Body of pancreas (tissue), 4 donors: ENCODE measurements at regions not wholly inside any gene's neighbourhood (a gene's known extent, or its start where the extent isn't known, plus 50 kb on each side); places are given as distances from the start of the nearest gene placed in this dataset.

Source experiments
- ATAC-seq: fragments of 150-250 bp; one replicate; pipeline ENCODE4 v1.9.1; 2016
- DNase-seq, 4 donors: peaks; one replicate each; pipeline ENCODE4 v3.0.0-alpha.2; 2019
- H3K27ac ChIP-seq, 4 donors: fragments of 200-600 bp; sonication (generic); 1 replicate in 3 of 4; 2 replicates in 1 of 4; pipeline versions ENCODE4 v1.5.1 to v1.6.1; 2016 to 2019; ENCODE audit warnings: mild to moderate bottlenecking in 1 of 4, mixed read lengths in 1 of 4, moderate library complexity in 1 of 4
- H3K27me3 ChIP-seq, 2 donors: fragments of 200-600 bp; sonication (generic); one replicate each; pipeline ENCODE4 v1.6.0; 2016; ENCODE audit warnings: mild to moderate bottlenecking in 1 of 2
- H3K36me3 ChIP-seq, 2 donors: fragments of 200-600 bp; sonication (generic); replicated peaks in 1 of 2; 2 replicates each; pipeline ENCODE4 v1.5.1; 2016; ENCODE audit warnings: low read depth in 2 of 2; ENCODE audit not compliant: insufficient read depth in 1 of 2
- H3K4me1 ChIP-seq: fragments of 200-600 bp; sonication (generic); one replicate; pipeline ENCODE4 v1.6.0; 2016
- H3K4me3 ChIP-seq, 2 donors: fragments of 200-600 bp; sonication (generic); 1 replicate in 1 of 2; 2 replicates in 1 of 2; pipeline ENCODE4 v1.5.1; 2016 to 2019
- H3K9me3 ChIP-seq, 3 donors: fragments of 200-600 bp; sonication (generic); 1 replicate in 2 of 3; 2 replicates in 1 of 3; pipeline ENCODE4 v1.5.1; 2016
- CTCF ChIP-seq, 7 experiments: fragments of 450-650 bp in 4 of 7; fragments of 200-600 bp in 3 of 7; sonication (generic) in 3 of 7; IDR thresholded peaks; one replicate each; pipeline ENCODE4 v1.5.1; 2016 to 2019; ENCODE audit warnings: antibody characterized with exemption in 7 of 7
- POLR2A ChIP-seq, 3 donors: fragments of 450-650 bp; IDR thresholded peaks; one replicate each; pipeline ENCODE4 v1.6.1; 2016; ENCODE audit warnings: antibody characterized with exemption in 3 of 3, mild to moderate bottlenecking in 2 of 3
- WGBS, 2 donors: methylation state at CpG; one replicate each; pipeline ENCODE4 v1.1.5; 2017; 5-methylcytosine and 5-hydroxymethylcytosine counted together
- intact Hi-C: fragments of 100-400 bp; cut with DNase I; formaldehyde crosslinking; loops from one replicate; pipeline ENCODE4 v1.15.1; 2023

GRCh38 chr20:54361475-54361874 is 113.9 kb upstream of the DOK5 start:
- Histone ChIP-seq H3K27ac (no peak overlapping the region), H3K4me1 (no peaks in the 10 kb centered on the region), H3K27me3 (no peaks in the 10 kb centered on the region), H3K9me3 (no peaks in the 10 kb centered on the region), H3K36me3 (no peaks in the 10 kb centered on the region), H3K4me3 (no peak overlapping the region)
- ATAC-seq (no peak), DNase-seq (no peak)
- TF ChIP-seq CTCF (IDR thresholded peaks at IDR 0.05) (no peak), POLR2A (IDR thresholded peaks at IDR 0.05) (no peak)
- intact Hi-C loops, result no loop called here
- WGBS, 2 donors, result 90 to 94% methylated on average over 2 of the region's 2 CpGs

DNA sequence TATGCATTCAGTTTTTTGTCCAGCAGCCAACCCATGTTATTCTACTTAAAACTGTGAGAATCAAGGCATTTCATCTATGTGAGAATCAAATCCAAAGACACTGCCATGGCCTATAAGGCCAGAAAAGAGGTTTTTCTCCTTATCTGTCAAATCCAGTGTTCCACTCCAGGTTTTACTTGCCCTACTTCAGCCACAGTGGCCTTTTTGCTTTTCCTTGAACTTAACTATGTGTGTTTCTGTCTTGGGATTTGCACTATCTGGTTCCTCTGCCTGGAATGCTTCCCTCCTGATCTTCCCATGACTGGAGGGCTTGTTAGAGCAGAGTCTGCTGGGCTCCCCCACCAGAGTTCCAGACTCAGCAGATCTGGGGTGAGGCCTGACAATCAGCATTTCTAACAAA is 113.1 kb upstream of the DOK5 start:
- ATAC-seq (no peak), DNase-seq (no peak)
- H3K4me3 ChIP-seq, result no peak overlapping the region
- H3K9me3 ChIP-seq, result no peaks in the 10 kb centered on the region
- TF ChIP-seq CTCF (IDR thresholded peaks at IDR 0.05), result no peak
- no peak for TF ChIP-seq POLR2A (IDR thresholded peaks at IDR 0.05)
- H3K36me3 ChIP-seq, result no peaks in the 10 kb centered on the region
- no peaks in the 10 kb centered on the region for H3K4me1 ChIP-seq
- H3K27me3 ChIP-seq, result no peaks in the 10 kb centered on the region
- intact Hi-C loops, result no loop called here
- no peak overlapping the region for H3K27ac ChIP-seq

DNA sequence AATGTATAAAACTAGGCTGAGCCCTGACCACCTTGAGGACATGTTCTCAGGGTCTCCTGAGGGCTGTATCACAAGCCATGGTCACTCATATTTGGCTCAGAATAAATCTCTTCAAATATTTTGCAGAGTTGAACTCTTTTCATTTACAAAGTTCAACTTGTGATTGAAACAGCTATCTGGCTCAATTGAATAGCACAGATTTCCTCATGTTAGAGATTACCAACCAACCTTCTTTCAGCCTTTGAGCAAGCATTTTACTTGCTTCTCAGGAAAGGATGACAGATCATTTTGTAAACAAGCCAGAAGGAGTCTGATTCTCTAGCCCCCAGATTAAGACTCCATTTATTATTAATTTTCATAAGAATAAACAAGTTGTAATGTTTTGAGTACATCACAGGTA is 111.0 kb upstream of the DOK5 start:
- intact Hi-C loops, result no loop called here
- Histone ChIP-seq H3K9me3 (no peaks in the 10 kb centered on the region), H3K4me1 (no peaks in the 10 kb centered on the region), H3K27ac (no peak overlapping the region), H3K36me3 (no peaks in the 10 kb centered on the region), H3K27me3 (no peaks in the 10 kb centered on the region), H3K4me3 (no peak overlapping the region)
- DNase-seq (no peak), ATAC-seq (no peak)
- TF ChIP-seq POLR2A (IDR thresholded peaks at IDR 0.05) (no peak), CTCF (IDR thresholded peaks at IDR 0.05) (no peak)

- 61 to 67% methylated on average over 6 of the region's 6 CpGs for WGBS, 2 donors
- H3K9me3 ChIP-seq, result no peaks in the 10 kb centered on the region
- no peaks in the 10 kb centered on the region for H3K36me3 ChIP-seq
- intact Hi-C loops, result no loop called here
- ATAC-seq (no peak), DNase-seq (no peak)
- no peak overlapping the region for H3K27ac ChIP-seq
- H3K4me1 ChIP-seq, result no peaks in the 10 kb centered on the region
- no peak for TF ChIP-seq POLR2A (IDR thresholded peaks at IDR 0.05)
- TF ChIP-seq CTCF (IDR thresholded peaks at IDR 0.05), result no peak
- no peaks in the 10 kb centered on the region for H3K27me3 ChIP-seq
- H3K4me3 ChIP-seq, result no peak overlapping the region
These were observed 110.5 kb upstream of the DOK5 start for GRCh38 chr20:54364919-54365318.

- DNase-seq (no peak), ATAC-seq (no peak)
- Histone ChIP-seq H3K27ac (no peak overlapping the region), H3K36me3 (no peaks in the 10 kb centered on the region), H3K4me1 (no peaks in the 10 kb centered on the region), H3K9me3 (no peaks in the 10 kb centered on the region), H3K27me3 (no peaks in the 10 kb centered on the region), H3K4me3 (no peak overlapping the region)
- intact Hi-C loops, result no loop called here
- TF ChIP-seq POLR2A (IDR thresholded peaks at IDR 0.05) (no peak), CTCF (IDR thresholded peaks at IDR 0.05) (no peak)
- 74 to 76% methylated on average over 5 of the region's 5 CpGs for WGBS, 2 donors
These were observed 108.6 kb upstream of the DOK5 start for GRCh38 chr20:54366669-54367344.
